Endothelial cell of umbilical vein (primary cell): ENCODE measurements at regions not wholly inside any gene's neighbourhood (a gene's known extent, or its start where the extent isn't known, plus 50 kb on each side); places are given as distances from the start of the nearest gene placed in this dataset.

Experiments
- BruUV-seq: library from RNA; stranded (reverse); fragments of 400-500 nt; replicated peaks from 2 replicates; lab custom pipeline; 2021; lab: Mats Ljungman, UMichigan
- CTCF ChIA-PET: fragments of 300-600, 350-600 bp; sonication (Branson Sonifier 250); formaldehyde crosslinking; loops from one replicate; lab custom pipeline; 2021; ENCODE audit warnings: antibody characterized with exemption, inconsistent platforms; lab: Charles Lee
- POLR2A ChIA-PET: fragments of 300-600, 350-600 bp; sonication (Branson Sonifier 250); formaldehyde crosslinking; loops from one replicate; lab custom pipeline; 2021; ENCODE audit warnings: antibody characterized with exemption, inconsistent platforms; lab: Charles Lee
- DNase-seq: peaks from one replicate; pipeline ENCODE4 v3.0.0-alpha.2; 2011; ENCODE audit warnings: low read depth, low spot score
- FAIRE-seq: peaks from 2 replicates; lab custom pipeline; 2011; peaks lifted over from hg19 to GRCh38; lab: Jason Lieb, UNC
- H2AFZ ChIP-seq: 2 replicates; pipeline ENCODE4 v1.6.0; 2012; ENCODE audit warnings: low read depth, low read length, control low read depth, inconsistent platforms
- H3K27ac ChIP-seq: 2 replicates; pipeline ENCODE4 v1.5.1; 2011; ENCODE audit warnings: low read depth, mild to moderate bottlenecking, control low read depth, low read length, moderate library complexity; ENCODE audit not compliant: insufficient read depth
- H3K27me3 ChIP-seq, 2 experiments: 2 replicates each; pipeline versions ENCODE4 v1.6.0 to v1.6.1; 2011; ENCODE audit warnings: low read length in 2 of 2, mixed read lengths in 1 of 2; ENCODE audit not compliant: control insufficient read depth in 2 of 2, insufficient read depth in 2 of 2
- H3K36me3 ChIP-seq, 2 experiments: 2 replicates in 1 of 2; 3 replicates in 1 of 2; pipeline ENCODE4 v1.5.1; 2011; ENCODE audit warnings: low read length in 2 of 2, mild to moderate bottlenecking in 1 of 2, moderate library complexity in 1 of 2; ENCODE audit not compliant: control insufficient read depth in 2 of 2, insufficient read depth in 2 of 2; ENCODE audit errors: extremely low read depth in 1 of 2
- H3K4me1 ChIP-seq: 3 replicates; pipeline ENCODE4 v1.5.1; 2011; ENCODE audit warnings: mild to moderate bottlenecking, low read length; ENCODE audit not compliant: control insufficient read depth, insufficient read depth; ENCODE audit errors: extremely low read depth
- H3K4me2 ChIP-seq: 2 replicates; pipeline ENCODE4 v1.6.1; 2011; ENCODE audit warnings: low read length, control low read depth, mixed read lengths; ENCODE audit not compliant: insufficient read depth
- H3K4me3 ChIP-seq, 3 experiments: fragments of 200-600 bp in 1 of 3; sonication (generic), shearing (Covaris generic) in 1 of 3; replicated peaks in 1 of 3; 2 replicates each; pipeline ENCODE4 v1.5.1; 2011 to 2016; ENCODE audit warnings: control low read depth in 3 of 3, low read length in 3 of 3, mild to moderate bottlenecking in 2 of 3, inconsistent platforms in 1 of 3, low read depth in 1 of 3, moderate library complexity in 1 of 3; ENCODE audit not compliant: insufficient read depth in 1 of 3
- H3K79me2 ChIP-seq: 2 replicates; pipeline ENCODE4 v1.6.0; 2012; ENCODE audit warnings: low read length, inconsistent platforms; ENCODE audit not compliant: control insufficient read depth, insufficient read depth
- H3K9ac ChIP-seq: replicated peaks from 2 replicates; pipeline ENCODE3; 2011; ENCODE audit warnings: low read length, control low read depth; ENCODE audit not compliant: insufficient read depth; ENCODE audit errors: extremely low read depth
- H3K9me1 ChIP-seq: replicated peaks from 3 replicates; pipeline ENCODE4 v1.6.0; 2011; ENCODE audit warnings: mild to moderate bottlenecking, low read length; ENCODE audit not compliant: control insufficient read depth, insufficient read depth; ENCODE audit errors: extremely low read depth
- H3K9me3 ChIP-seq: replicated peaks from 2 replicates; pipeline ENCODE4 v1.5.1; 2012; ENCODE audit warnings: low read length, inconsistent platforms; ENCODE audit not compliant: control insufficient read depth, insufficient read depth
- H4K20me1 ChIP-seq: replicated peaks from 2 replicates; pipeline ENCODE3; 2011; ENCODE audit warnings: mild to moderate bottlenecking, low read length; ENCODE audit not compliant: control insufficient read depth, insufficient read depth; ENCODE audit errors: extremely low read depth
- EZH2 ChIP-seq: IDR thresholded peaks from 2 replicates; pipeline ENCODE4 v1.6.1; 2012; ENCODE audit warnings: borderline replicate concordance, low read depth, mild to moderate bottlenecking, moderate library complexity, low read length, inconsistent platforms; ENCODE audit not compliant: severe bottlenecking
- FOS ChIP-seq: IDR thresholded peaks from 2 replicates; pipeline ENCODE4 v1.6.1; 2011; ENCODE audit warnings: mild to moderate bottlenecking, low read length, moderate library complexity, borderline replicate concordance; ENCODE audit not compliant: insufficient read depth
- GATA2 ChIP-seq: IDR thresholded peaks from 2 replicates; pipeline ENCODE4 v1.7.0; 2011; ENCODE audit warnings: low read depth, mild to moderate bottlenecking, moderate library complexity, mixed read lengths, low read length; ENCODE audit not compliant: insufficient read length, insufficient read depth
- JUN ChIP-seq: IDR thresholded peaks from 2 replicates; pipeline ENCODE4 v1.6.1; 2011; ENCODE audit warnings: borderline replicate concordance, low read depth; ENCODE audit not compliant: insufficient read length, insufficient read depth
- MAX ChIP-seq: IDR thresholded peaks from 2 replicates; pipeline ENCODE4 v1.6.1; 2011; ENCODE audit not compliant: insufficient read depth, insufficient read length
- POLR2A ChIP-seq: IDR thresholded peaks from 2 replicates; pipeline ENCODE4 v1.6.1; 2012; ENCODE audit warnings: low read depth, mild to moderate bottlenecking, control low read depth, low read length
- dilution Hi-C: fragments of 300-500 bp; cut with MboI; formaldehyde crosslinking; loops from one replicate; pipeline ENCODE4 v1.15.0; 2019; ENCODE audit warnings: low sequenced_read_pairs; ENCODE audit not compliant: extremely low pct_ligation_motif_present
- intact Hi-C: fragments of 100-400 bp; cut with micrococcal nuclease; formaldehyde crosslinking; loops from one replicate; pipeline ENCODE4 v1.10.0; 2022

- H3K36me3 ChIP-seq: no peaks in the 10 kb centered on the region
- no TSS peak for BruUV-seq
- peaks cover 2% of the 10 kb centered on the region for H3K9me3 ChIP-seq
- H4K20me1 ChIP-seq: no peaks in the 10 kb centered on the region
- intact Hi-C loops (no loop called here), dilution Hi-C loops (no loop called here)
- H3K27ac ChIP-seq: no peak overlapping the region
- ChIA-PET CTCF (no interaction called here), POLR2A (no interaction called here)
- no peak for TF ChIP-seq POLR2A
- TF ChIP-seq GATA2: no peak
- TF ChIP-seq MAX: no peak
- no peak for TF ChIP-seq FOS
- no peak for TF ChIP-seq JUN
- H3K4me3 ChIP-seq: no peak overlapping the region
- DNase-seq (no peak), FAIRE-seq (no peak)
- no peaks in the 10 kb centered on the region for H3K27me3 ChIP-seq
- no peaks in the 10 kb centered on the region for H3K79me2 ChIP-seq
- H3K4me2 ChIP-seq: no peak overlapping the region
- H3K9ac ChIP-seq: no peak overlapping the region
- no peak overlapping the region for H2AFZ ChIP-seq
- no peaks in the 10 kb centered on the region for H3K9me1 ChIP-seq
- no peaks in the 10 kb centered on the region for H3K4me1 ChIP-seq
Observed at GRCh38 chr18:78622907-78623541, 356.6 kb upstream of the SALL3 start.

- H3K9ac ChIP-seq: no peak overlapping the region
- no peaks in the 10 kb centered on the region for H3K27me3 ChIP-seq
- CTCF ChIA-PET: no interaction called here
- H3K4me2 ChIP-seq: no peak overlapping the region
- no peaks in the 10 kb centered on the region for H3K36me3 ChIP-seq
- FAIRE-seq: no peak
- intact Hi-C loops: no loop called here
- H3K27ac ChIP-seq: no peak overlapping the region
- H3K9me1 ChIP-seq: no peaks in the 10 kb centered on the region
- BruUV-seq: no TSS peak
- TF ChIP-seq EZH2: no peak
- no peaks in the 10 kb centered on the region for H3K4me1 ChIP-seq
- H4K20me1 ChIP-seq: no peaks in the 10 kb centered on the region
- no peak overlapping the region for H3K4me3 ChIP-seq
- H2AFZ ChIP-seq: no peak overlapping the region
- dilution Hi-C loops: no loop called here
- H3K79me2 ChIP-seq: no peaks in the 10 kb centered on the region
- peaks cover 4% of the 10 kb centered on the region for H3K9me3 ChIP-seq
- POLR2A ChIA-PET: no interaction called here
- no peak for DNase-seq
Observed at GRCh38 chr18:78624646-78625279, 354.9 kb upstream of the SALL3 start.
